ENCODE measurements at regions not wholly inside any gene's neighbourhood (a gene's known extent, or its start where the extent isn't known, plus 50 kb on each side); places are given as distances from the start of the nearest gene placed in this dataset.

DNA sequence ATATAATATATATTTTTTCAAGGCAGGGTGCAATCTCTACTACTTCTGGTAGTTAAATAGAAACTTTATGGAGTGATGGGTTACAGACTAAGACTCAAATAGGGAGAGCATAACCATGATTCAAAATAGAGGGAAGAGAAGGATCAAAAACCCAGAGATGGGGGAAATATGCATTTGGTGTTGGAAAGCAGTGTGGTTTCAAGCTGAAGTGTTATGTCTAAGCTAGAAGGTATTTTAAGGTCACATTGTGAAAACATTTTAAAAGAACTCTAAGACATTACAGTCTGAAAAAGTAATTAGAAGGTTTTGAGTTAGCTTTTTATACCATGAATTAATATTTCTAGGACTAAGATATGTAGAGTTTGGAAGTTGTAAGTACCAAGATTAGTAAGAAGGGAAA lies 2741.4 kb downstream of the PCDH9 start:
- Histone ChIP-seq H4K20me1 (ENCODE audit: insufficient read depth, low read length) (no peaks in the 10 kb centered on the region), H3K27me3 (ENCODE audit: control insufficient read depth in 1 of 2, insufficient read depth in 2 of 2, low read length in 2 of 2) (no peaks in the 10 kb centered on the region), H3K9me3 (ENCODE audit: low read length) (no peaks in the 10 kb centered on the region), H3K27ac (ENCODE audit: extremely low read length, insufficient read depth, low read length) (no peak overlapping the region), H3K79me2 (ENCODE audit: insufficient read depth, low read length) (no peaks in the 10 kb centered on the region), H3K4me1 (ENCODE audit: insufficient read depth, low read length) (no peaks in the 10 kb centered on the region), H3K36me3 (replicated peaks in 1 of 2; ENCODE audit: control insufficient read depth in 1 of 2, insufficient read depth in 2 of 2, low read length in 2 of 2) (no peaks in the 10 kb centered on the region), H3K9ac (ENCODE audit: insufficient read depth, low read depth, low read length) (no peak overlapping the region), H2AFZ (ENCODE audit: low read length) (no peak overlapping the region), H3K4me3 (replicated peaks in 1 of 3; ENCODE audit: insufficient read depth in 1 of 3, low read depth in 2 of 3, low read length in 3 of 3) (no peak overlapping the region), H3K4me2 (ENCODE audit: low read depth, low read length) (no peak overlapping the region)
- ChIA-PET CTCF (ENCODE audit: low intra/inter-chr PET ratio, low total read pairs) (no interaction called here), POLR2A (no interaction called here)
- in situ Hi-C loops (cut with HindIII; ENCODE audit: extremely low pct_ligation_motif_present, low pct_unique_long_range_greater_than_20kb) = no loop called here
- BruUV-seq (replicated peaks) = no TSS peak
- intact Hi-C loops (cut with micrococcal nuclease; ENCODE audit: unreplicated experiment) = no loop called here
- no peak for FAIRE-seq
- TF ChIP-seq ZNF143 (CRISPR knock-in tag; IDR thresholded peaks at IDR 0.05) = no peak
- no peak for TF ChIP-seq ZNF501 (CRISPR knock-in tag; IDR thresholded peaks at IDR 0.05)
- no peak for TF ChIP-seq SALL1 (CRISPR knock-in tag; IDR thresholded peaks at IDR 0.05)
- TF ChIP-seq, protein P1, sequence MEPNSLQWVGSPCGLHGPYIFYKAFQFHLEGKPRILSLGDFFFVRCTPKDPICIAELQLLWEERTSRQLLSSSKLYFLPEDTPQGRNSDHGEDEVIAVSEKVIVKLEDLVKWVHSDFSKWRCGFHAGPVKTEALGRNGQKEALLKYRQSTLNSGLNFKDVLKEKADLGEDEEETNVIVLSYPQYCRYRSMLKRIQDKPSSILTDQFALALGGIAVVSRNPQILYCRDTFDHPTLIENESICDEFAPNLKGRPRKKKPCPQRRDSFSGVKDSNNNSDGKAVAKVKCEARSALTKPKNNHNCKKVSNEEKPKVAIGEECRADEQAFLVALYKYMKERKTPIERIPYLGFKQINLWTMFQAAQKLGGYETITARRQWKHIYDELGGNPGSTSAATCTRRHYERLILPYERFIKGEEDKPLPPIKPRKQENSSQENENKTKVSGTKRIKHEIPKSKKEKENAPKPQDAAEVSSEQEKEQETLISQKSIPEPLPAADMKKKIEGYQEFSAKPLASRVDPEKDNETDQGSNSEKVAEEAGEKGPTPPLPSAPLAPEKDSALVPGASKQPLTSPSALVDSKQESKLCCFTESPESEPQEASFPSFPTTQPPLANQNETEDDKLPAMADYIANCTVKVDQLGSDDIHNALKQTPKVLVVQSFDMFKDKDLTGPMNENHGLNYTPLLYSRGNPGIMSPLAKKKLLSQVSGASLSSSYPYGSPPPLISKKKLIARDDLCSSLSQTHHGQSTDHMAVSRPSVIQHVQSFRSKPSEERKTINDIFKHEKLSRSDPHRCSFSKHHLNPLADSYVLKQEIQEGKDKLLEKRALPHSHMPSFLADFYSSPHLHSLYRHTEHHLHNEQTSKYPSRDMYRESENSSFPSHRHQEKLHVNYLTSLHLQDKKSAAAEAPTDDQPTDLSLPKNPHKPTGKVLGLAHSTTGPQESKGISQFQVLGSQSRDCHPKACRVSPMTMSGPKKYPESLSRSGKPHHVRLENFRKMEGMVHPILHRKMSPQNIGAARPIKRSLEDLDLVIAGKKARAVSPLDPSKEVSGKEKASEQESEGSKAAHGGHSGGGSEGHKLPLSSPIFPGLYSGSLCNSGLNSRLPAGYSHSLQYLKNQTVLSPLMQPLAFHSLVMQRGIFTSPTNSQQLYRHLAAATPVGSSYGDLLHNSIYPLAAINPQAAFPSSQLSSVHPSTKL (CRISPR knock-in tag; IDR thresholded peaks at IDR 0.05) = no peak
- no peak for TF ChIP-seq AKAP8 (CRISPR knock-in tag; IDR thresholded peaks at IDR 0.05)
- TF ChIP-seq REL (CRISPR knock-in tag; conservative IDR thresholded peaks at IDR 0.05) = no peak
- no peak for TF ChIP-seq ZNF292 (CRISPR knock-in tag; IDR thresholded peaks at IDR 0.05; ENCODE audit: borderline replicate concordance, low read depth)
- TF ChIP-seq TBX3 (IDR thresholded peaks at IDR 0.05; ENCODE audit: borderline replicate concordance) = no peak
- no peak for TF ChIP-seq ZNF282 (IDR thresholded peaks at IDR 0.05; ENCODE audit: partially characterized antibody)
- no peak for TF ChIP-seq NCOA5 (CRISPR knock-in tag; IDR thresholded peaks at IDR 0.05)
- TF ChIP-seq RFXAP (CRISPR knock-in tag; IDR thresholded peaks at IDR 0.05; ENCODE audit: borderline replicate concordance) = no peak
- no peak for TF ChIP-seq MYC (CRISPR knock-in tag; IDR thresholded peaks at IDR 0.05; ENCODE audit: borderline replicate concordance)
- TF ChIP-seq ZNF138 (CRISPR knock-in tag; IDR thresholded peaks at IDR 0.05; ENCODE audit: low read depth) = no peak
- no peak for TF ChIP-seq ATF7 (IDR thresholded peaks at IDR 0.05)
- no peak for TF ChIP-seq ATF7 (CRISPR knock-in tag; IDR thresholded peaks at IDR 0.05)
- TF ChIP-seq CHD4 (IDR thresholded peaks at IDR 0.05; ENCODE audit: borderline replicate concordance, low read length) = no peak
- TF ChIP-seq, protein P2, sequence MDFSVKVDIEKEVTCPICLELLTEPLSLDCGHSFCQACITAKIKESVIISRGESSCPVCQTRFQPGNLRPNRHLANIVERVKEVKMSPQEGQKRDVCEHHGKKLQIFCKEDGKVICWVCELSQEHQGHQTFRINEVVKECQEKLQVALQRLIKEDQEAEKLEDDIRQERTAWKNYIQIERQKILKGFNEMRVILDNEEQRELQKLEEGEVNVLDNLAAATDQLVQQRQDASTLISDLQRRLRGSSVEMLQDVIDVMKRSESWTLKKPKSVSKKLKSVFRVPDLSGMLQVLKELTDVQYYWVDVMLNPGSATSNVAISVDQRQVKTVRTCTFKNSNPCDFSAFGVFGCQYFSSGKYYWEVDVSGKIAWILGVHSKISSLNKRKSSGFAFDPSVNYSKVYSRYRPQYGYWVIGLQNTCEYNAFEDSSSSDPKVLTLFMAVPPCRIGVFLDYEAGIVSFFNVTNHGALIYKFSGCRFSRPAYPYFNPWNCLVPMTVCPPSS (IDR thresholded peaks at IDR 0.05) = no peak
- no peak for TF ChIP-seq SNAI1 (CRISPR knock-in tag; IDR thresholded peaks at IDR 0.05; ENCODE audit: borderline replicate concordance)
- TF ChIP-seq HIVEP1 (CRISPR knock-in tag; IDR thresholded peaks at IDR 0.05) = no peak
- TF ChIP-seq, protein P3, sequence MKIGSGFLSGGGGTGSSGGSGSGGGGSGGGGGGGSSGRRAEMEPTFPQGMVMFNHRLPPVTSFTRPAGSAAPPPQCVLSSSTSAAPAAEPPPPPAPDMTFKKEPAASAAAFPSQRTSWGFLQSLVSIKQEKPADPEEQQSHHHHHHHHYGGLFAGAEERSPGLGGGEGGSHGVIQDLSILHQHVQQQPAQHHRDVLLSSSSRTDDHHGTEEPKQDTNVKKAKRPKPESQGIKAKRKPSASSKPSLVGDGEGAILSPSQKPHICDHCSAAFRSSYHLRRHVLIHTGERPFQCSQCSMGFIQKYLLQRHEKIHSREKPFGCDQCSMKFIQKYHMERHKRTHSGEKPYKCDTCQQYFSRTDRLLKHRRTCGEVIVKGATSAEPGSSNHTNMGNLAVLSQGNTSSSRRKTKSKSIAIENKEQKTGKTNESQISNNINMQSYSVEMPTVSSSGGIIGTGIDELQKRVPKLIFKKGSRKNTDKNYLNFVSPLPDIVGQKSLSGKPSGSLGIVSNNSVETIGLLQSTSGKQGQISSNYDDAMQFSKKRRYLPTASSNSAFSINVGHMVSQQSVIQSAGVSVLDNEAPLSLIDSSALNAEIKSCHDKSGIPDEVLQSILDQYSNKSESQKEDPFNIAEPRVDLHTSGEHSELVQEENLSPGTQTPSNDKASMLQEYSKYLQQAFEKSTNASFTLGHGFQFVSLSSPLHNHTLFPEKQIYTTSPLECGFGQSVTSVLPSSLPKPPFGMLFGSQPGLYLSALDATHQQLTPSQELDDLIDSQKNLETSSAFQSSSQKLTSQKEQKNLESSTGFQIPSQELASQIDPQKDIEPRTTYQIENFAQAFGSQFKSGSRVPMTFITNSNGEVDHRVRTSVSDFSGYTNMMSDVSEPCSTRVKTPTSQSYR (CRISPR knock-in tag; IDR thresholded peaks at IDR 0.05; ENCODE audit: borderline replicate concordance) = no peak
- no peak for TF ChIP-seq NAIF1 (CRISPR knock-in tag; IDR thresholded peaks at IDR 0.05; ENCODE audit: borderline replicate concordance)
- ATAC-seq = no peak
- no peak for DNase-seq (ENCODE audit: low spot score)
